Effector memory CD8-positive, alpha-beta T cell (primary cell): ENCODE measurements at regions not wholly inside any gene's neighbourhood (a gene's known extent, or its start where the extent isn't known, plus 50 kb on each side); places are given as distances from the start of the nearest gene placed in this dataset.

Experiments used
- ATAC-seq: fragments of 150-1000 bp; cut with Tn5 transposase; replicated peaks from 2 replicates; pipeline ENCODE4 v1.10.0; 2021; ENCODE audit warnings: mild to moderate bottlenecking, moderate library complexity
- DNase-seq, 3 experiments: peaks; one replicate each; pipeline ENCODE4 v3.0.0; 2021
- H3K27ac Mint-ChIP-seq, 2 donors: one replicate each; pipeline ENCODE4 v1.8.0; 2022; ENCODE audit warnings: mild to moderate bottlenecking in 2 of 2, mixed read lengths in 2 of 2, moderate library complexity in 2 of 2
- H3K27me3 Mint-ChIP-seq, 2 donors: one replicate each; pipeline ENCODE4 v1.8.0; 2022; ENCODE audit warnings: mixed read lengths in 2 of 2
- H3K36me3 Mint-ChIP-seq: one replicate; pipeline ENCODE4 v1.8.0; 2022; ENCODE audit warnings: mild to moderate bottlenecking, moderate library complexity, mixed read lengths; ENCODE audit not compliant: insufficient read depth
- H3K4me1 Mint-ChIP-seq, 2 donors: one replicate each; pipeline ENCODE4 v1.8.0; 2022; ENCODE audit warnings: low read depth in 2 of 2, mixed read lengths in 2 of 2
- H3K4me3 Mint-ChIP-seq, 2 donors: one replicate each; pipeline ENCODE4 v1.8.0; 2022; ENCODE audit warnings: mild to moderate bottlenecking in 2 of 2, mixed read lengths in 2 of 2, moderate library complexity in 2 of 2
- H3K9me3 Mint-ChIP-seq, 2 donors: one replicate each; pipeline ENCODE4 v1.8.0; 2022; ENCODE audit warnings: mixed read lengths in 2 of 2

- no peaks in the 10 kb centered on the region for H3K4me1 Mint-ChIP-seq
- no peaks in the 10 kb centered on the region for H3K36me3 Mint-ChIP-seq
- no peaks in the 10 kb centered on the region for H3K9me3 Mint-ChIP-seq
- H3K27ac Mint-ChIP-seq, result no peak overlapping the region
- no peak overlapping the region for H3K4me3 Mint-ChIP-seq
- H3K27me3 Mint-ChIP-seq, result no peaks in the 10 kb centered on the region
- no peak for DNase-seq
- ATAC-seq, result no peak
Observed at GRCh38 chrX:45731448-45731847, 530.8 kb upstream of the DIPK2B start.

- no peak overlapping the region for H3K4me3 Mint-ChIP-seq
- no peak for ATAC-seq
- H3K9me3 Mint-ChIP-seq, result no peaks in the 10 kb centered on the region
- DNase-seq, result no peak
- peaks cover 3% of the 10 kb centered on the region for H3K36me3 Mint-ChIP-seq
- H3K27me3 Mint-ChIP-seq, result no peaks in the 10 kb centered on the region
- no peak overlapping the region for H3K27ac Mint-ChIP-seq
- no peaks in the 10 kb centered on the region for H3K4me1 Mint-ChIP-seq
Observed at GRCh38 chrX:45727761-45728160, 527.1 kb upstream of the DIPK2B start.

- no peaks in the 10 kb centered on the region for H3K4me1 Mint-ChIP-seq
Observed at GRCh38 chrX:45722471-45722870, 521.8 kb upstream of the DIPK2B start.

GRCh38 chrX:45719751-45720501 lies 519.2 kb upstream of the DIPK2B start:
- DNase-seq (no peak), ATAC-seq (no peak)
- H3K9me3 Mint-ChIP-seq, result no peaks in the 10 kb centered on the region
- H3K4me3 Mint-ChIP-seq, result no peak overlapping the region
- H3K27me3 Mint-ChIP-seq, result no peaks in the 10 kb centered on the region
- no peak overlapping the region for H3K27ac Mint-ChIP-seq
- H3K36me3 Mint-ChIP-seq, result peaks cover 3% of the 10 kb centered on the region
- H3K4me1 Mint-ChIP-seq, result peaks cover 2 to 7% of the 10 kb centered on the region in 2 donors

More at GRCh38 chrX:45722471-45722870, 521.8 kb upstream of the DIPK2B start:
- Mint-ChIP-seq H3K9me3 (no peaks in the 10 kb centered on the region), H3K36me3 (peaks cover 3% of the 10 kb centered on the region), H3K4me3 (no peak overlapping the region), H3K27ac (no peak overlapping the region), H3K27me3 (no peaks in the 10 kb centered on the region)
- ATAC-seq, result no peak
- DNase-seq, result no peak

- no peak overlapping the region for H3K27ac Mint-ChIP-seq
- H3K4me3 Mint-ChIP-seq, result no peak overlapping the region
- peaks cover 2 to 7% of the 10 kb centered on the region in 2 donors for H3K4me1 Mint-ChIP-seq
- H3K36me3 Mint-ChIP-seq, result peaks cover 3% of the 10 kb centered on the region
- no peak for ATAC-seq
- no peaks in the 10 kb centered on the region for H3K9me3 Mint-ChIP-seq
- DNase-seq, result no peak
- H3K27me3 Mint-ChIP-seq, result no peaks in the 10 kb centered on the region
Observed at GRCh38 chrX:45718676-45719075, 518.0 kb upstream of the DIPK2B start.

GRCh38 chrX:45716750-45717149 lies 516.1 kb upstream of the DIPK2B start:
- Mint-ChIP-seq H3K36me3 (no peaks in the 10 kb centered on the region), H3K4me1 (peaks cover 2 to 7% of the 10 kb centered on the region in 2 donors), H3K4me3 (no peak overlapping the region), H3K27me3 (no peaks in the 10 kb centered on the region), H3K27ac (no peak overlapping the region), H3K9me3 (no peaks in the 10 kb centered on the region)
- ATAC-seq, result no peak
- DNase-seq, result no peak

GRCh38 chrX:45715748-45716147 lies 515.1 kb upstream of the DIPK2B start:
- no peak for DNase-seq
- ATAC-seq, result no peak
- H3K9me3 Mint-ChIP-seq, result no peaks in the 10 kb centered on the region
- peaks cover 10 to 11% of the 10 kb centered on the region in 2 donors for H3K4me1 Mint-ChIP-seq
- H3K36me3 Mint-ChIP-seq, result no peaks in the 10 kb centered on the region
- H3K4me3 Mint-ChIP-seq, result no peak overlapping the region
- no peak overlapping the region for H3K27ac Mint-ChIP-seq
- H3K27me3 Mint-ChIP-seq, result no peaks in the 10 kb centered on the region

- Mint-ChIP-seq H3K27me3 (no peaks in the 10 kb centered on the region), H3K4me1 (peaks cover 15 to 18% of the 10 kb centered on the region in 2 donors), H3K27ac (no peak overlapping the region), H3K9me3 (no peaks in the 10 kb centered on the region), H3K4me3 (no peak overlapping the region), H3K36me3 (no peaks in the 10 kb centered on the region)
- no peak for ATAC-seq
- no peak for DNase-seq
Observed at GRCh38 chrX:45714866-45715265, 514.2 kb upstream of the DIPK2B start.

- DNase-seq, result no peak
- no peaks in the 10 kb centered on the region for H3K27me3 Mint-ChIP-seq
- peaks cover 18 to 20% of the 10 kb centered on the region in 2 donors for H3K4me1 Mint-ChIP-seq
- H3K36me3 Mint-ChIP-seq, result no peaks in the 10 kb centered on the region
- H3K27ac Mint-ChIP-seq, result no peak overlapping the region
- no peaks in the 10 kb centered on the region for H3K9me3 Mint-ChIP-seq
- no peak for ATAC-seq
- H3K4me3 Mint-ChIP-seq, result no peak overlapping the region
Observed at GRCh38 chrX:45712067-45712466, 511.4 kb upstream of the DIPK2B start.

- Mint-ChIP-seq H3K4me1 (peaks cover 18 to 20% of the 10 kb centered on the region in 2 donors), H3K27ac (peak overlapping the region; percentile 81 to 86), H3K9me3 (no peaks in the 10 kb centered on the region), H3K4me3 (peak overlapping the region in 1 of 2 donors; percentile 40), H3K27me3 (no peaks in the 10 kb centered on the region), H3K36me3 (no peaks in the 10 kb centered on the region)
- no peak for DNase-seq
- ATAC-seq, result no peak
Observed at GRCh38 chrX:45711231-45711630, 510.6 kb upstream of the DIPK2B start.

GRCh38 chrX:45710081-45710801 lies 509.6 kb upstream of the DIPK2B start:
- Mint-ChIP-seq H3K27ac (peak overlapping the region; percentile 81 to 86), H3K36me3 (no peaks in the 10 kb centered on the region), H3K4me3 (no peak overlapping the region), H3K27me3 (no peaks in the 10 kb centered on the region), H3K4me1 (peaks cover 14 to 20% of the 10 kb centered on the region in 2 donors), H3K9me3 (no peaks in the 10 kb centered on the region)
- DNase-seq, result no peak
- peak; percentile 26 for ATAC-seq

- no peak for DNase-seq
- Mint-ChIP-seq H3K4me3 (no peak overlapping the region), H3K4me1 (peaks cover 12 to 18% of the 10 kb centered on the region in 2 donors), H3K27ac (peak overlapping the region; percentile 81 to 86), H3K9me3 (no peaks in the 10 kb centered on the region), H3K36me3 (no peaks in the 10 kb centered on the region), H3K27me3 (no peaks in the 10 kb centered on the region)
- ATAC-seq, result no peak
Observed at GRCh38 chrX:45709381-45709780, 508.7 kb upstream of the DIPK2B start.

GRCh38 chrX:45699158-45699557 lies 498.5 kb upstream of the DIPK2B start:
- Mint-ChIP-seq H3K4me3 (no peak overlapping the region), H3K27ac (no peak overlapping the region), H3K36me3 (no peaks in the 10 kb centered on the region)

GRCh38 chrX:45697591-45697990 lies 496.9 kb upstream of the DIPK2B start:
- ATAC-seq (no peak), DNase-seq (no peak)
- no peaks in the 10 kb centered on the region for H3K36me3 Mint-ChIP-seq
- no peaks in the 10 kb centered on the region for H3K27me3 Mint-ChIP-seq
- no peaks in the 10 kb centered on the region for H3K9me3 Mint-ChIP-seq
- H3K27ac Mint-ChIP-seq, result no peak overlapping the region
- no peaks in the 10 kb centered on the region for H3K4me1 Mint-ChIP-seq
- H3K4me3 Mint-ChIP-seq, result no peak overlapping the region

More at GRCh38 chrX:45699158-45699557, 498.5 kb upstream of the DIPK2B start:
- DNase-seq (no peak), ATAC-seq (no peak)
- no peaks in the 10 kb centered on the region for H3K27me3 Mint-ChIP-seq
- no peaks in the 10 kb centered on the region for H3K9me3 Mint-ChIP-seq
- H3K4me1 Mint-ChIP-seq, result no peaks in the 10 kb centered on the region
